ENCODE measurements at regions not wholly inside any gene's neighbourhood (a gene's known extent, or its start where the extent isn't known, plus 50 kb on each side); places are given as distances from the start of the nearest gene placed in this dataset.

- TF ChIP-seq CTCF (IDR thresholded peaks at IDR 0.05) (no peak), EP300 (IDR thresholded peaks at IDR 0.05; ENCODE audit: low read depth) (no peak), POLR2AphosphoS5 (IDR thresholded peaks at IDR 0.05) (no peak), POLR2A (IDR thresholded peaks at IDR 0.05) (no peak)
Observed at GRCh38 chr4:185931986-185932385, 120.0 kb upstream of the SORBS2 start.
